ENCODE measurements at regions not wholly inside any gene's neighbourhood (a gene's known extent, or its start where the extent isn't known, plus 50 kb on each side); places are given as distances from the start of the nearest gene placed in this dataset.
"Not testable (repeated sequence)": the region's sequence is repeated elsewhere in the genome, so short reads cannot be mapped to it uniquely, and the experiment has no call there.

- DNase-seq, result no peak
These were observed 636.5 kb downstream of the TAF11L14 start for GRCh38 chr5:18270635-18271338.

- no peak for DNase-seq
These were observed 642.7 kb downstream of the TAF11L14 start for GRCh38 chr5:18276939-18277338.

GRCh38 chr5:18281947-18282581 is 647.8 kb downstream of the TAF11L14 start:
- DNase-seq, result no peak

GRCh38 chr5:18285257-18285656 is 651.0 kb downstream of the TAF11L14 start:
- no peak for DNase-seq

GRCh38 chr5:18292146-18292545 is 657.9 kb downstream of the TAF11L14 start:
- no peak for DNase-seq

- not testable (repeated sequence) for DNase-seq
These were observed 661.4 kb downstream of the TAF11L14 start for GRCh38 chr5:18295696-18296095.

GRCh38 chr5:18299166-18299565 is 664.9 kb downstream of the TAF11L14 start:
- no peak for DNase-seq

- no peak for DNase-seq
These were observed 671.1 kb downstream of the TAF11L14 start for GRCh38 chr5:18305288-18305924.

- no peak for DNase-seq
These were observed 677.0 kb downstream of the TAF11L14 start for GRCh38 chr5:18311266-18311665.

- no peak for DNase-seq
These were observed 677.8 kb downstream of the TAF11L14 start for GRCh38 chr5:18312016-18312415.

GRCh38 chr5:18314192-18314778 is 680.0 kb downstream of the TAF11L14 start:
- DNase-seq, result no peak

GRCh38 chr5:18321262-18321942 is 687.1 kb downstream of the TAF11L14 start:
- no peak for DNase-seq

- DNase-seq, result no peak
These were observed 689.6 kb downstream of the TAF11L14 start for GRCh38 chr5:18323891-18324290.

- no peak for DNase-seq
These were observed 691.2 kb downstream of the TAF11L14 start for GRCh38 chr5:18325431-18325830.

GRCh38 chr5:18329328-18329727 is 695.1 kb downstream of the TAF11L14 start:
- no peak for DNase-seq

- no peak for DNase-seq
These were observed 699.6 kb downstream of the TAF11L14 start for GRCh38 chr5:18333841-18334240.

GRCh38 chr5:18334949-18335348 is 700.7 kb downstream of the TAF11L14 start:
- no peak for DNase-seq

GRCh38 chr5:18354828-18355227 is 720.6 kb downstream of the TAF11L14 start:
- DNase-seq, result no peak

- no peak for DNase-seq
These were observed 723.2 kb downstream of the TAF11L14 start for GRCh38 chr5:18357486-18357885.

- DNase-seq, result no peak
These were observed 732.0 kb downstream of the TAF11L14 start for GRCh38 chr5:18366234-18366633.

- no peak for DNase-seq
These were observed 736.3 kb downstream of the TAF11L14 start for GRCh38 chr5:18370531-18370930.

GRCh38 chr5:18375641-18376040 is 741.4 kb downstream of the TAF11L14 start:
- no peak for DNase-seq

- DNase-seq, result no peak
These were observed 743.8 kb downstream of the TAF11L14 start for GRCh38 chr5:18378066-18378465.
